Stimulated activated CD4-positive, alpha-beta T cell treated with anti-CD3 and anti-CD28 coated beads, TNF-alpha, amount 100 ng/mL, for 48 hours (primary cell): ENCODE measurements at regions not wholly inside any gene's neighbourhood (a gene's known extent, or its start where the extent isn't known, plus 50 kb on each side); places are given as distances from the start of the nearest gene placed in this dataset.

Source experiments
- DNase-seq, 3 donors: peaks; one replicate each; pipeline ENCODE4 v3.0.0-alpha.2; 2020; ENCODE audit warnings: low read depth in 3 of 3

- DNase-seq: no peak
These were observed 495.7 kb downstream of the TLE1 start for GRCh38 chr9:81193362-81194339.

- no peak for DNase-seq
These were observed 498.1 kb downstream of the TLE1 start for GRCh38 chr9:81191222-81191621.

- no peak for DNase-seq
These were observed 498.7 kb downstream of the TLE1 start for GRCh38 chr9:81190659-81191058.

- DNase-seq: no peak
These were observed 505.6 kb downstream of the TLE1 start for GRCh38 chr9:81183761-81184160.

GRCh38 chr9:81182431-81182830 is 506.9 kb downstream of the TLE1 start:
- DNase-seq: no peak

- DNase-seq: no peak
These were observed 515.3 kb downstream of the TLE1 start for GRCh38 chr9:81174023-81174422.

GRCh38 chr9:81171689-81172088 is 517.7 kb downstream of the TLE1 start:
- DNase-seq: no peak

GRCh38 chr9:81162361-81162760 is 527.0 kb downstream of the TLE1 start:
- no peak for DNase-seq

GRCh38 chr9:81156381-81156780 is 533.0 kb downstream of the TLE1 start:
- no peak for DNase-seq

- no peak for DNase-seq
These were observed 539.2 kb downstream of the TLE1 start for GRCh38 chr9:81150016-81150625.

- no peak for DNase-seq
These were observed 542.5 kb downstream of the TLE1 start for GRCh38 chr9:81146684-81147337.

GRCh38 chr9:81146241-81146640 is 543.1 kb downstream of the TLE1 start:
- DNase-seq: no peak

GRCh38 chr9:81145331-81145963 is 543.9 kb downstream of the TLE1 start:
- no peak for DNase-seq

- no peak for DNase-seq
These were observed 547.4 kb downstream of the TLE1 start for GRCh38 chr9:81141961-81142360.

GRCh38 chr9:81137976-81138568 is 551.3 kb downstream of the TLE1 start:
- DNase-seq: no peak

GRCh38 chr9:81132796-81133195 is 556.6 kb downstream of the TLE1 start:
- no peak for DNase-seq

- DNase-seq: no peak
These were observed 557.0 kb downstream of the TLE1 start for GRCh38 chr9:81132318-81132717.

- no peak for DNase-seq
These were observed 560.6 kb downstream of the TLE1 start for GRCh38 chr9:81128701-81129100.

- DNase-seq: no peak
These were observed 563.8 kb downstream of the TLE1 start for GRCh38 chr9:81125446-81126092.

GRCh38 chr9:81123526-81123925 is 565.8 kb downstream of the TLE1 start:
- DNase-seq: no peak

- no peak for DNase-seq
These were observed 566.6 kb downstream of the TLE1 start for GRCh38 chr9:81122749-81123148.
